Fibroblast of the aortic adventitia (primary cell): ENCODE measurements at regions not wholly inside any gene's neighbourhood (a gene's known extent, or its start where the extent isn't known, plus 50 kb on each side); places are given as distances from the start of the nearest gene placed in this dataset.

Experiments used
- DNase-seq: peaks from one replicate; pipeline ENCODE4 v3.0.0-alpha.2; 2010; ENCODE audit warnings: low read depth
- H3K4me3 ChIP-seq: 2 replicates; pipeline ENCODE4 v1.5.1; 2011; ENCODE audit warnings: low read depth, mild to moderate bottlenecking, control low read depth, low read length, moderate library complexity
- CTCF ChIP-seq: IDR thresholded peaks from 2 replicates; pipeline ENCODE4 v1.5.1; 2011; ENCODE audit warnings: mild to moderate bottlenecking, low read length, control low read depth, inconsistent platforms; ENCODE audit not compliant: insufficient read depth

- TF ChIP-seq CTCF, result no peak
- no peak for DNase-seq
- no peak overlapping the region for H3K4me3 ChIP-seq
Observed at GRCh38 chr7:113810080-113810744, 108.6 kb downstream of the PPP1R3A start.

GRCh38 chr7:113809581-113809980 is 109.2 kb downstream of the PPP1R3A start:
- TF ChIP-seq CTCF, result no peak
- no peak for DNase-seq
- H3K4me3 ChIP-seq, result no peak overlapping the region

GRCh38 chr7:113806633-113807327 is 112.0 kb downstream of the PPP1R3A start:
- no peak for TF ChIP-seq CTCF
- DNase-seq, result no peak
- H3K4me3 ChIP-seq, result no peak overlapping the region

- DNase-seq, result no peak
- no peak for TF ChIP-seq CTCF
Observed at GRCh38 chr7:113805976-113806375, 112.8 kb downstream of the PPP1R3A start.

GRCh38 chr7:113804475-113805095 is 114.2 kb downstream of the PPP1R3A start:
- H3K4me3 ChIP-seq, result no peak overlapping the region
- no peak for DNase-seq
- no peak for TF ChIP-seq CTCF

More at GRCh38 chr7:113805976-113806375, 112.8 kb downstream of the PPP1R3A start:
- H3K4me3 ChIP-seq, result no peak overlapping the region

- no peak overlapping the region for H3K4me3 ChIP-seq
- TF ChIP-seq CTCF, result no peak
- no peak for DNase-seq
Observed at GRCh38 chr7:113801751-113802150, 117.1 kb downstream of the PPP1R3A start.
